OCI-LY1 (cell line): ENCODE measurements at regions not wholly inside any gene's neighbourhood (a gene's known extent, or its start where the extent isn't known, plus 50 kb on each side); places are given as distances from the start of the nearest gene placed in this dataset.

Experiments
- H2AFZ ChIP-seq: fragments of 200-600 bp; sonication (generic), shearing (Covaris generic); 2 replicates; pipeline ENCODE4 v1.6.0; 2014; ENCODE audit warnings: antibody characterized with exemption, mild to moderate bottlenecking, low read length
- H3F3A ChIP-seq: fragments of 200-600 bp; sonication (generic), shearing (Covaris generic); 2 replicates; pipeline ENCODE4 v1.6.0; 2014; ENCODE audit warnings: mild to moderate bottlenecking, antibody characterized with exemption, low read length, moderate library complexity; ENCODE audit not compliant: insufficient read depth
- H3K27ac ChIP-seq: fragments of 200-600 bp; sonication (generic); 2 replicates; pipeline ENCODE4 v1.5.1; 2014; ENCODE audit warnings: low read length, mixed run types, mild to moderate bottlenecking, low read depth; ENCODE audit not compliant: poor library complexity, severe bottlenecking
- H3K27me3 ChIP-seq: fragments of 200-600 bp; sonication (generic); 2 replicates; pipeline ENCODE4 v1.6.0; 2014; ENCODE audit warnings: antibody characterized with exemption, mild to moderate bottlenecking, low read length, moderate library complexity; ENCODE audit not compliant: insufficient read depth
- H3K36me3 ChIP-seq: fragments of 200-600 bp; sonication (generic); 2 replicates; pipeline ENCODE4 v1.6.1; 2014; ENCODE audit warnings: mild to moderate bottlenecking, antibody characterized with exemption, low read length, moderate library complexity, mixed read lengths; ENCODE audit not compliant: insufficient read depth
- H3K4me1 ChIP-seq: fragments of 200-600 bp; sonication (generic); 2 replicates; pipeline ENCODE4 v1.5.1; 2014; ENCODE audit warnings: mild to moderate bottlenecking, low read length, moderate library complexity; ENCODE audit not compliant: insufficient read depth, severe bottlenecking
- H3K4me2 ChIP-seq: fragments of 200-600 bp; sonication (generic), shearing (Covaris generic); 2 replicates; pipeline ENCODE4 v1.6.1; 2014; ENCODE audit warnings: low read length
- H3K4me3 ChIP-seq: fragments of 200-600 bp; sonication (generic); 2 replicates; pipeline ENCODE4 v1.5.1; 2014; ENCODE audit warnings: low read length, low read depth, mild to moderate bottlenecking, mixed read lengths; ENCODE audit not compliant: poor library complexity, severe bottlenecking
- H3K79me2 ChIP-seq: fragments of 200-600 bp; shearing (Covaris generic); 2 replicates; pipeline ENCODE4 v1.6.1; 2016; ENCODE audit warnings: mixed run types, low read length, mixed read lengths; ENCODE audit not compliant: insufficient read depth
- H3K9ac ChIP-seq: fragments of 200-600 bp; sonication (generic), shearing (Covaris generic); 2 replicates; pipeline ENCODE4 v1.6.1; 2014; ENCODE audit warnings: mild to moderate bottlenecking, low read length, mixed read lengths
- H3K9me2 ChIP-seq: fragments of 200-600 bp; sonication (generic), shearing (Covaris generic); 2 replicates; pipeline ENCODE4 v1.6.1; 2014; ENCODE audit warnings: low read depth, mild to moderate bottlenecking, low read length, mixed read lengths
- H3K9me3 ChIP-seq: fragments of 200-600 bp; shearing (Covaris generic); 2 replicates; pipeline ENCODE4 v1.6.1; 2014; ENCODE audit warnings: low read length, mixed read lengths
- H4K20me1 ChIP-seq: fragments of 200-600 bp; sonication (generic), shearing (Covaris generic); 2 replicates; pipeline ENCODE4 v1.6.0; 2016; ENCODE audit warnings: mild to moderate bottlenecking, low read length; ENCODE audit not compliant: insufficient read depth
- CTCF ChIP-seq: fragments of 200-600 bp; sonication (generic), shearing (Covaris generic); IDR thresholded peaks from 2 replicates; pipeline ENCODE4 v1.5.1; 2017; ENCODE audit warnings: mild to moderate bottlenecking, antibody characterized with exemption, low read length, moderate library complexity, mixed read lengths
- EZH2 ChIP-seq: fragments of 200-600 bp; sonication (generic), shearing (Covaris generic); IDR thresholded peaks from 2 replicates; pipeline ENCODE4 v1.8.0; 2017; ENCODE audit warnings: borderline replicate concordance, mixed run types, mild to moderate bottlenecking, antibody characterized with exemption, low read length, moderate library complexity, mixed read lengths

GRCh38 chr2:122150524-122151280 is 395.3 kb downstream of the TSN start:
- H3K9me2 ChIP-seq = no peaks in the 10 kb centered on the region
- no peak for TF ChIP-seq EZH2
- TF ChIP-seq CTCF = no peak
- H3K4me1 ChIP-seq = peaks cover 12% of the 10 kb centered on the region
- H3F3A ChIP-seq = no peaks in the 10 kb centered on the region
- no peaks in the 10 kb centered on the region for H4K20me1 ChIP-seq
- H3K4me2 ChIP-seq = no peak overlapping the region
- H3K9me3 ChIP-seq = no peaks in the 10 kb centered on the region
- no peak overlapping the region for H2AFZ ChIP-seq
- no peaks in the 10 kb centered on the region for H3K27me3 ChIP-seq
- no peak overlapping the region for H3K27ac ChIP-seq
- H3K79me2 ChIP-seq = no peaks in the 10 kb centered on the region
- no peaks in the 10 kb centered on the region for H3K36me3 ChIP-seq
- H3K4me3 ChIP-seq = no peak overlapping the region
- no peak overlapping the region for H3K9ac ChIP-seq

GRCh38 chr2:122152571-122152970 is 397.1 kb downstream of the TSN start:
- H3K79me2 ChIP-seq = no peaks in the 10 kb centered on the region
- H3F3A ChIP-seq = no peaks in the 10 kb centered on the region
- no peak overlapping the region for H3K27ac ChIP-seq
- H3K4me1 ChIP-seq = peaks cover 20% of the 10 kb centered on the region
- no peaks in the 10 kb centered on the region for H3K9me2 ChIP-seq
- H2AFZ ChIP-seq = no peak overlapping the region
- H3K4me2 ChIP-seq = no peak overlapping the region
- TF ChIP-seq CTCF (no peak), EZH2 (no peak)
- no peaks in the 10 kb centered on the region for H4K20me1 ChIP-seq
- 0 out of 2 replicates have a peak, but pooled peaks cover 3% of the 10 kb centered on the region for H3K36me3 ChIP-seq
- H3K9me3 ChIP-seq = no peaks in the 10 kb centered on the region
- no peak overlapping the region for H3K4me3 ChIP-seq
- H3K27me3 ChIP-seq = no peaks in the 10 kb centered on the region
- H3K9ac ChIP-seq = no peak overlapping the region

GRCh38 chr2:122156176-122156890 is 400.9 kb downstream of the TSN start:
- H3K27ac ChIP-seq = no peak overlapping the region
- H3K4me1 ChIP-seq = peaks cover 8% of the 10 kb centered on the region
- H4K20me1 ChIP-seq = no peaks in the 10 kb centered on the region
- H3K9me3 ChIP-seq = no peaks in the 10 kb centered on the region
- H3K4me3 ChIP-seq = no peak overlapping the region
- TF ChIP-seq CTCF (no peak), EZH2 (no peak)
- H3F3A ChIP-seq = no peaks in the 10 kb centered on the region
- no peak overlapping the region; the same call in 1 of the 2 replicates for H3K4me2 ChIP-seq
- no peaks in the 10 kb centered on the region for H3K79me2 ChIP-seq
- 0 out of 2 replicates have a peak, but pooled peaks cover 3% of the 10 kb centered on the region for H3K36me3 ChIP-seq
- no peaks in the 10 kb centered on the region for H3K27me3 ChIP-seq
- H2AFZ ChIP-seq = no peak overlapping the region
- H3K9me2 ChIP-seq = no peaks in the 10 kb centered on the region
- H3K9ac ChIP-seq = no peak overlapping the region
